OCI-LY1 (cell line): ENCODE measurements at regions not wholly inside any gene's neighbourhood (a gene's known extent, or its start where the extent isn't known, plus 50 kb on each side); places are given as distances from the start of the nearest gene placed in this dataset.

Source experiments
- H2AFZ ChIP-seq: fragments of 200-600 bp; sonication (generic), shearing (Covaris generic); 2 replicates; pipeline ENCODE4 v1.6.0; 2014; ENCODE audit warnings: antibody characterized with exemption, mild to moderate bottlenecking, low read length
- H3F3A ChIP-seq: fragments of 200-600 bp; sonication (generic), shearing (Covaris generic); 2 replicates; pipeline ENCODE4 v1.6.0; 2014; ENCODE audit warnings: mild to moderate bottlenecking, antibody characterized with exemption, low read length, moderate library complexity; ENCODE audit not compliant: insufficient read depth
- H3K27ac ChIP-seq: fragments of 200-600 bp; sonication (generic); 2 replicates; pipeline ENCODE4 v1.5.1; 2014; ENCODE audit warnings: low read length, mixed run types, mild to moderate bottlenecking, low read depth; ENCODE audit not compliant: poor library complexity, severe bottlenecking
- H3K27me3 ChIP-seq: fragments of 200-600 bp; sonication (generic); 2 replicates; pipeline ENCODE4 v1.6.0; 2014; ENCODE audit warnings: antibody characterized with exemption, mild to moderate bottlenecking, low read length, moderate library complexity; ENCODE audit not compliant: insufficient read depth
- H3K36me3 ChIP-seq: fragments of 200-600 bp; sonication (generic); 2 replicates; pipeline ENCODE4 v1.6.1; 2014; ENCODE audit warnings: mild to moderate bottlenecking, antibody characterized with exemption, low read length, moderate library complexity, mixed read lengths; ENCODE audit not compliant: insufficient read depth
- H3K4me1 ChIP-seq: fragments of 200-600 bp; sonication (generic); 2 replicates; pipeline ENCODE4 v1.5.1; 2014; ENCODE audit warnings: mild to moderate bottlenecking, low read length, moderate library complexity; ENCODE audit not compliant: insufficient read depth, severe bottlenecking
- H3K4me2 ChIP-seq: fragments of 200-600 bp; sonication (generic), shearing (Covaris generic); 2 replicates; pipeline ENCODE4 v1.6.1; 2014; ENCODE audit warnings: low read length
- H3K4me3 ChIP-seq: fragments of 200-600 bp; sonication (generic); 2 replicates; pipeline ENCODE4 v1.5.1; 2014; ENCODE audit warnings: low read length, low read depth, mild to moderate bottlenecking, mixed read lengths; ENCODE audit not compliant: poor library complexity, severe bottlenecking
- H3K79me2 ChIP-seq: fragments of 200-600 bp; shearing (Covaris generic); 2 replicates; pipeline ENCODE4 v1.6.1; 2016; ENCODE audit warnings: mixed run types, low read length, mixed read lengths; ENCODE audit not compliant: insufficient read depth
- H3K9ac ChIP-seq: fragments of 200-600 bp; sonication (generic), shearing (Covaris generic); 2 replicates; pipeline ENCODE4 v1.6.1; 2014; ENCODE audit warnings: mild to moderate bottlenecking, low read length, mixed read lengths
- H3K9me2 ChIP-seq: fragments of 200-600 bp; sonication (generic), shearing (Covaris generic); 2 replicates; pipeline ENCODE4 v1.6.1; 2014; ENCODE audit warnings: low read depth, mild to moderate bottlenecking, low read length, mixed read lengths
- H3K9me3 ChIP-seq: fragments of 200-600 bp; shearing (Covaris generic); 2 replicates; pipeline ENCODE4 v1.6.1; 2014; ENCODE audit warnings: low read length, mixed read lengths
- H4K20me1 ChIP-seq: fragments of 200-600 bp; sonication (generic), shearing (Covaris generic); 2 replicates; pipeline ENCODE4 v1.6.0; 2016; ENCODE audit warnings: mild to moderate bottlenecking, low read length; ENCODE audit not compliant: insufficient read depth
- EZH2 ChIP-seq: fragments of 200-600 bp; sonication (generic), shearing (Covaris generic); IDR thresholded peaks from 2 replicates; pipeline ENCODE4 v1.8.0; 2017; ENCODE audit warnings: borderline replicate concordance, mixed run types, mild to moderate bottlenecking, antibody characterized with exemption, low read length, moderate library complexity, mixed read lengths
- TF ChIP-seq, protein P1 (sequence below): fragments of 200-600 bp; sonication (generic), shearing (Covaris generic); IDR thresholded peaks from 2 replicates; pipeline ENCODE4 v1.5.1; 2017; ENCODE audit warnings: mild to moderate bottlenecking, antibody characterized with exemption, low read length, moderate library complexity, mixed read lengths

GRCh38 chr6:14871221-14871620 lies 374.6 kb upstream of the JARID2 start:
- H4K20me1 ChIP-seq: no peaks in the 10 kb centered on the region
- H3F3A ChIP-seq: no peaks in the 10 kb centered on the region
- H2AFZ ChIP-seq: no peak overlapping the region
- no peaks in the 10 kb centered on the region for H3K36me3 ChIP-seq
- H3K4me1 ChIP-seq: no peaks in the 10 kb centered on the region
- H3K79me2 ChIP-seq: no peaks in the 10 kb centered on the region
- H3K9me2 ChIP-seq: no peaks in the 10 kb centered on the region
- no peaks in the 10 kb centered on the region for H3K9me3 ChIP-seq
- no peaks in the 10 kb centered on the region for H3K27me3 ChIP-seq
- no peak overlapping the region for H3K4me2 ChIP-seq
- no peak overlapping the region for H3K9ac ChIP-seq
- H3K4me3 ChIP-seq: no peak overlapping the region
- no peak overlapping the region for H3K27ac ChIP-seq
- no peak for TF ChIP-seq EZH2
- TF ChIP-seq, protein P1, sequence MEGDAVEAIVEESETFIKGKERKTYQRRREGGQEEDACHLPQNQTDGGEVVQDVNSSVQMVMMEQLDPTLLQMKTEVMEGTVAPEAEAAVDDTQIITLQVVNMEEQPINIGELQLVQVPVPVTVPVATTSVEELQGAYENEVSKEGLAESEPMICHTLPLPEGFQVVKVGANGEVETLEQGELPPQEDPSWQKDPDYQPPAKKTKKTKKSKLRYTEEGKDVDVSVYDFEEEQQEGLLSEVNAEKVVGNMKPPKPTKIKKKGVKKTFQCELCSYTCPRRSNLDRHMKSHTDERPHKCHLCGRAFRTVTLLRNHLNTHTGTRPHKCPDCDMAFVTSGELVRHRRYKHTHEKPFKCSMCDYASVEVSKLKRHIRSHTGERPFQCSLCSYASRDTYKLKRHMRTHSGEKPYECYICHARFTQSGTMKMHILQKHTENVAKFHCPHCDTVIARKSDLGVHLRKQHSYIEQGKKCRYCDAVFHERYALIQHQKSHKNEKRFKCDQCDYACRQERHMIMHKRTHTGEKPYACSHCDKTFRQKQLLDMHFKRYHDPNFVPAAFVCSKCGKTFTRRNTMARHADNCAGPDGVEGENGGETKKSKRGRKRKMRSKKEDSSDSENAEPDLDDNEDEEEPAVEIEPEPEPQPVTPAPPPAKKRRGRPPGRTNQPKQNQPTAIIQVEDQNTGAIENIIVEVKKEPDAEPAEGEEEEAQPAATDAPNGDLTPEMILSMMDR: no peak

GRCh38 chr6:14873101-14873500 lies 372.8 kb upstream of the JARID2 start:
- H3K9me3 ChIP-seq: no peaks in the 10 kb centered on the region
- H4K20me1 ChIP-seq: no peaks in the 10 kb centered on the region
- H3K79me2 ChIP-seq: no peaks in the 10 kb centered on the region
- H3K4me1 ChIP-seq: no peaks in the 10 kb centered on the region
- H3K9ac ChIP-seq: no peak overlapping the region
- H3K9me2 ChIP-seq: no peaks in the 10 kb centered on the region
- TF ChIP-seq, protein P1: no peak
- TF ChIP-seq EZH2: no peak
- H3K4me2 ChIP-seq: no peak overlapping the region
- no peaks in the 10 kb centered on the region for H3F3A ChIP-seq
- H3K27ac ChIP-seq: no peak overlapping the region
- no peaks in the 10 kb centered on the region for H3K27me3 ChIP-seq
- no peaks in the 10 kb centered on the region for H3K36me3 ChIP-seq
- H2AFZ ChIP-seq: no peak overlapping the region
- H3K4me3 ChIP-seq: no peak overlapping the region

DNA sequence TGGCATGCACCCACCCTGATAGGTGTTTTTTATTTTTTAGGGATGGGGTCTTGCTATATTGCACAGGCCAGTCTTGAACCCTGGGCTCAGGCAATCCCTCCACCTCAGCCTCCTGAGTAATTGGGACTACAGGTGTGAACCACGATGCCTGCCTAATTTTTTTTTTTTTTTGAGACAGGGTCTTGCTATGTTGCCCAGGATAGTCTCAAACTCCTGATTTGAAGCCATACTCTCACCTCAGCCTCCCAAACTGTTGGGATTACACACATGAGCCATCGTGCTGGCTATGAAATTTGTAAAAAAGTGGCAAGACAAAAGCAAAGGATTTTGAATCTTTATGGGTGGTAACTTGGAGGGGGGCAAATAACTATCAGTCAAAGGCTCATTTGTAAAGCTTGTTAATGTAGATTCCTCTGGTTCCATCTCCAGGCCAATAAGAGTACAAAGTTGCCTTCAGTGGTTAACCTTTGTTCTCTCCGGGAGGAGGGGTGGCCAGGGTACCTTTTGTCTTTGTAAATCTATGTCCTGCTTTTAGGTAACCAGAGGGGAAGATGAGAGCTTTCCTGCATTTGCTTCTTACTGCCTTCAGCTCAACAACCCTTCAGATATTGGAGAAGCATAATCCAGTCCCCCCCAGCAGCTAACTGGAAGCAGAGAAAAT lies 372.0 kb upstream of the JARID2 start:
- H3K27me3 ChIP-seq: no peaks in the 10 kb centered on the region
- no peak for TF ChIP-seq EZH2
- TF ChIP-seq, protein P1: no peak
- no peaks in the 10 kb centered on the region for H3K79me2 ChIP-seq
- no peak overlapping the region for H2AFZ ChIP-seq
- no peaks in the 10 kb centered on the region for H3K36me3 ChIP-seq
- no peak overlapping the region for H3K9ac ChIP-seq
- H3K9me3 ChIP-seq: no peaks in the 10 kb centered on the region
- no peaks in the 10 kb centered on the region for H3K9me2 ChIP-seq
- H3K27ac ChIP-seq: no peak overlapping the region
- no peak overlapping the region for H3K4me3 ChIP-seq
- no peaks in the 10 kb centered on the region for H3F3A ChIP-seq
- H3K4me1 ChIP-seq: no peaks in the 10 kb centered on the region
- no peak overlapping the region for H3K4me2 ChIP-seq
- H4K20me1 ChIP-seq: no peaks in the 10 kb centered on the region
